ENCODE measurements at regions not wholly inside any gene's neighbourhood (a gene's known extent, or its start where the extent isn't known, plus 50 kb on each side); places are given as distances from the start of the nearest gene placed in this dataset.

- TF ChIP-seq, protein P1, sequence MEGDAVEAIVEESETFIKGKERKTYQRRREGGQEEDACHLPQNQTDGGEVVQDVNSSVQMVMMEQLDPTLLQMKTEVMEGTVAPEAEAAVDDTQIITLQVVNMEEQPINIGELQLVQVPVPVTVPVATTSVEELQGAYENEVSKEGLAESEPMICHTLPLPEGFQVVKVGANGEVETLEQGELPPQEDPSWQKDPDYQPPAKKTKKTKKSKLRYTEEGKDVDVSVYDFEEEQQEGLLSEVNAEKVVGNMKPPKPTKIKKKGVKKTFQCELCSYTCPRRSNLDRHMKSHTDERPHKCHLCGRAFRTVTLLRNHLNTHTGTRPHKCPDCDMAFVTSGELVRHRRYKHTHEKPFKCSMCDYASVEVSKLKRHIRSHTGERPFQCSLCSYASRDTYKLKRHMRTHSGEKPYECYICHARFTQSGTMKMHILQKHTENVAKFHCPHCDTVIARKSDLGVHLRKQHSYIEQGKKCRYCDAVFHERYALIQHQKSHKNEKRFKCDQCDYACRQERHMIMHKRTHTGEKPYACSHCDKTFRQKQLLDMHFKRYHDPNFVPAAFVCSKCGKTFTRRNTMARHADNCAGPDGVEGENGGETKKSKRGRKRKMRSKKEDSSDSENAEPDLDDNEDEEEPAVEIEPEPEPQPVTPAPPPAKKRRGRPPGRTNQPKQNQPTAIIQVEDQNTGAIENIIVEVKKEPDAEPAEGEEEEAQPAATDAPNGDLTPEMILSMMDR (IDR thresholded peaks at IDR 0.05): no peak
- TF ChIP-seq POLR2A (IDR thresholded peaks at IDR 0.05): no peak
Observed at GRCh38 chr2:237271698-237272652, 142.0 kb downstream of the COL6A3 start.

Data from stomach (tissue), 4 donors.